ENCODE measurements at regions not wholly inside any gene's neighbourhood (a gene's known extent, or its start where the extent isn't known, plus 50 kb on each side); places are given as distances from the start of the nearest gene placed in this dataset.

GRCh38 chr12:40168868-40169267 lies 55.9 kb upstream of the LRRK2 start:
- Histone ChIP-seq H2BK120ac (ENCODE audit: low read depth, low read length) (no peak overlapping the region), H2AK9ac (replicated peaks; ENCODE audit: low read depth, low read length, poor library complexity) (no peak overlapping the region), H2BK5ac (ENCODE audit: low read depth, low read length, poor library complexity, severe bottlenecking) (no peak overlapping the region), H2BK20ac (ENCODE audit: low read depth, low read length) (no peak overlapping the region), H4K91ac (ENCODE audit: insufficient read depth, low read depth, low read length) (no peak overlapping the region), H4K5ac (ENCODE audit: low read depth, low read length) (no peak overlapping the region), H3K79me1 (ENCODE audit: low read depth in 1 of 2, low read length in 2 of 2) (no peaks in the 10 kb centered on the region), H3K36me3 (ENCODE audit: control insufficient read depth, insufficient read depth, low read length) (no peaks in the 10 kb centered on the region), H3K9me1 (ENCODE audit: insufficient read depth, low read length) (no peaks in the 10 kb centered on the region), H3K4ac (ENCODE audit: low read depth, low read length) (no peak overlapping the region), H3K56ac (ENCODE audit: extremely low read depth, insufficient read depth, low read length) (no peak overlapping the region), H3K27ac (ENCODE audit: insufficient read depth, low read length) (no peak overlapping the region), H3K4me1 (ENCODE audit: control insufficient read depth, insufficient read depth, low read length) (no peaks in the 10 kb centered on the region), H3K9me3 (ENCODE audit: control insufficient read depth, insufficient read depth, low read length) (no peaks in the 10 kb centered on the region), H3K18ac (ENCODE audit: low read depth, low read length) (no peak overlapping the region), H2AFZ (replicated peaks; ENCODE audit: low read length, poor library complexity) (no peak overlapping the region), H2AK5ac (ENCODE audit: low read depth, low read length) (no peak overlapping the region), H4K8ac (ENCODE audit: low read depth in 2 of 2, low read length in 2 of 2) (no peak overlapping the region), H3K23ac (ENCODE audit: low read depth, low read length) (no peak overlapping the region), H2BK15ac (ENCODE audit: low read depth, low read length) (no peak overlapping the region), H3K14ac (replicated peaks; ENCODE audit: low read depth, low read length) (no peak overlapping the region), H4K20me1 (ENCODE audit: insufficient read depth, low read length) (no peaks in the 10 kb centered on the region), H3K4me3 (ENCODE audit: insufficient read depth, low read depth, low read length) (no peak overlapping the region), H3K27me3 (ENCODE audit: control insufficient read depth, insufficient read depth, low read length) (no peaks in the 10 kb centered on the region), H3K4me2 (ENCODE audit: low read depth, low read length) (no peak overlapping the region), H3K9ac (ENCODE audit: low read depth, low read length) (no peak overlapping the region)
- TF ChIP-seq MAZ (IDR thresholded peaks at IDR 0.05; ENCODE audit: borderline replicate concordance, low read depth, low read length), result no peak
- TF ChIP-seq CTCF (conservative IDR thresholded peaks at IDR 0.05; ENCODE audit: low read depth, low read length), result no peak
- no peak for TF ChIP-seq CHD1 (IDR thresholded peaks at IDR 0.05; ENCODE audit: low read depth, low read length)
- no peak for TF ChIP-seq RCOR1 (IDR thresholded peaks at IDR 0.05; ENCODE audit: insufficient replicate concordance, low read length)
- TF ChIP-seq ELK1 (IDR thresholded peaks at IDR 0.05; ENCODE audit: borderline replicate concordance, low read depth, low read length), result no peak
- TF ChIP-seq SMC3 (IDR thresholded peaks at IDR 0.05; ENCODE audit: low read depth, low read length), result no peak
- no peak for TF ChIP-seq NFE2L2 (IDR thresholded peaks at IDR 0.05; ENCODE audit: low read depth, low read length)
- no peak for TF ChIP-seq RFX5 (IDR thresholded peaks at IDR 0.05; ENCODE audit: low read depth, low read length)
- TF ChIP-seq POLR2A (IDR thresholded peaks at IDR 0.05; ENCODE audit: low read depth, low read length), result no peak
- TF ChIP-seq RAD21 (IDR thresholded peaks at IDR 0.05; ENCODE audit: low read length), result no peak
- TF ChIP-seq USF2 (IDR thresholded peaks at IDR 0.05; ENCODE audit: low read depth, low read length), result no peak
- TF ChIP-seq BHLHE40 (IDR thresholded peaks at IDR 0.05; ENCODE audit: low read depth, low read length), result no peak
- TF ChIP-seq MAFK (IDR thresholded peaks at IDR 0.05; ENCODE audit: low read depth, low read length), result no peak
- TF ChIP-seq FOS (IDR thresholded peaks at IDR 0.05; ENCODE audit: low read depth, low read length), result no peak
- no peak for TF ChIP-seq MXI1 (IDR thresholded peaks at IDR 0.05; ENCODE audit: borderline replicate concordance, low read depth, low read length)
- no peak for TF ChIP-seq CEBPB (IDR thresholded peaks at IDR 0.05; ENCODE audit: low read depth, low read length)
- in situ Hi-C loops (cut with MboI; ENCODE audit: low sequenced_read_pairs) (no loop called here), dilution Hi-C loops (cut with HindIII; ENCODE audit: low sequenced_read_pairs, unreplicated experiment) (no loop called here), intact Hi-C loops (cut with micrococcal nuclease) (no loop called here)
- BruUV-seq (replicated peaks), result no TSS peak
- ATAC-seq (ENCODE audit: low read depth) (no peak), DNase-seq (no peak)
- ChIA-PET POLR2A (ENCODE audit: unreplicated experiment) (no interaction called here), CTCF (no interaction called here)
- WGBS, 2 experiments (ENCODE audit: extremely low coverage in 2 of 2, insufficient read length in 1 of 2), result no CpG with 5 or more reads among the region's 2 CpGs

Data from IMR-90 (cell line).